GM12864 (cell line): ENCODE measurements at regions not wholly inside any gene's neighbourhood (a gene's known extent, or its start where the extent isn't known, plus 50 kb on each side); places are given as distances from the start of the nearest gene placed in this dataset.
"Not testable (repeated sequence)": the region's sequence is repeated elsewhere in the genome, so short reads cannot be mapped to it uniquely, and the experiment has no call there.

ENCODE experiments used
- DNase-seq: peaks from one replicate; pipeline ENCODE4 v3.0.0-alpha.2; 2011; ENCODE audit warnings: low read depth
- H3K4me3 ChIP-seq: 2 replicates; pipeline ENCODE4 v1.5.1; 2011; ENCODE audit warnings: mild to moderate bottlenecking, low read depth, low read length, control low read depth
- TF ChIP-seq, protein P1 (sequence below): IDR thresholded peaks from 2 replicates; pipeline ENCODE4 v1.5.1; 2011; ENCODE audit warnings: low read depth, mild to moderate bottlenecking, moderate library complexity, low read length, control low read depth, inconsistent platforms; ENCODE audit errors: missing control alignments

DNA sequence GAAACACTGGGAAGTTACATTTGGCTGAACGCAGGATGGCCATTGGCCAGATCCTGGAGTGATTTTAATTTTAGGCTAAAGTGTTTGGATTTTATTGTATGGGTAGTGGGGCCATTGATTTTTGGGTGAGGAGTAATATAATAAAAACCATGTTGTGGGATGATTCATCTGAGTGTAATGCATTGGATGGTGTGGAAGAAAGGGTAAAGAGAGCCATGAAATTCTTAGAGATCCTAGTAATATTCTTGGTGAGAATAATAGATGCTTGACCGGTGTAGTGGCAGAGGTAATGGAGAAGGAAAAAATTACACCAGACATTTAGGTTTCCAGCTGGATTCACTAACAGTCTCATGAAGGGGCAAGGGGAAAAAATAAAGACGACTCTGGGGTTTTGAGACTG is 158.1 kb downstream of the NPR3 start:
- no peak for DNase-seq
- TF ChIP-seq, protein P1, sequence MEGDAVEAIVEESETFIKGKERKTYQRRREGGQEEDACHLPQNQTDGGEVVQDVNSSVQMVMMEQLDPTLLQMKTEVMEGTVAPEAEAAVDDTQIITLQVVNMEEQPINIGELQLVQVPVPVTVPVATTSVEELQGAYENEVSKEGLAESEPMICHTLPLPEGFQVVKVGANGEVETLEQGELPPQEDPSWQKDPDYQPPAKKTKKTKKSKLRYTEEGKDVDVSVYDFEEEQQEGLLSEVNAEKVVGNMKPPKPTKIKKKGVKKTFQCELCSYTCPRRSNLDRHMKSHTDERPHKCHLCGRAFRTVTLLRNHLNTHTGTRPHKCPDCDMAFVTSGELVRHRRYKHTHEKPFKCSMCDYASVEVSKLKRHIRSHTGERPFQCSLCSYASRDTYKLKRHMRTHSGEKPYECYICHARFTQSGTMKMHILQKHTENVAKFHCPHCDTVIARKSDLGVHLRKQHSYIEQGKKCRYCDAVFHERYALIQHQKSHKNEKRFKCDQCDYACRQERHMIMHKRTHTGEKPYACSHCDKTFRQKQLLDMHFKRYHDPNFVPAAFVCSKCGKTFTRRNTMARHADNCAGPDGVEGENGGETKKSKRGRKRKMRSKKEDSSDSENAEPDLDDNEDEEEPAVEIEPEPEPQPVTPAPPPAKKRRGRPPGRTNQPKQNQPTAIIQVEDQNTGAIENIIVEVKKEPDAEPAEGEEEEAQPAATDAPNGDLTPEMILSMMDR = no peak
- H3K4me3 ChIP-seq = no peak overlapping the region

DNA sequence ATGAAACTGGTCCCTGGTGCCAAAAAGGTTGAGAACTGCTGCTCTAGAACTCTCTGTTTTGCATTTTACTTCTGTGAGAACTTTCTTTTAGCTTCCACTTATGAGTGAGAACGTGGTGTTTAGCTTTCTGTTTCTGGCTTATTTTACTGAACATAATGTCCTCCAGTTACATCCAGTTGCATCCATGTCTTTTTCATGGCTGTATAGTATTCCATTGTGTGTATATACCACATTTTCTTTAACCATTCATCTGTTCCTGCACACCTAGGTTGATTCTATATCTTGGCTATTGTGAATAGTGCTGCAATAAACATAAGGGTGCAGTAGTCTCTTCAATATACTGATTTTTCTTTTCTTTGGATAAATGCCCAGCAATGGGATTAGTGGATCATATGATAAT is 165.7 kb downstream of the NPR3 start:
- TF ChIP-seq, protein P1 = no peak
- H3K4me3 ChIP-seq = no peak overlapping the region

DNA sequence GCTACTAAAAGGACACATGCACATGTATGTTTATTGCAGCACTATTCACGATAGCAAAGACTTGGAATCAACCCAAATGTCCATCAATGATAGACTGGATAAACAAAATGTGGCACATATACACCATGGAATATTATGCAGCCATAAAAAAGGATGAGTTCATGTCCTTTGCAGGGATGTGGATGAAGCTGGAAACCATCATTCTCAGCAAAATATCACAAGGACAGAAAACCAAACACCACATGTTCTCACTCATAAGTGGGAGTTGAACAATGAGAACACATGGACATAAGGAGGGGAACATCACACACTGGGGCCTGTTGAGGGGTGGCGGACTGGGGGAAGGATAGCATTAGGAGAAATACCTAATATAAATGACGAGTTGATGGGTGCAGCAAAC is 168.2 kb downstream of the NPR3 start:
- not testable (repeated sequence) for H3K4me3 ChIP-seq, DNase-seq

More for the DNA sequence above, 165.7 kb downstream of the NPR3 start:
- no peak for DNase-seq

DNA sequence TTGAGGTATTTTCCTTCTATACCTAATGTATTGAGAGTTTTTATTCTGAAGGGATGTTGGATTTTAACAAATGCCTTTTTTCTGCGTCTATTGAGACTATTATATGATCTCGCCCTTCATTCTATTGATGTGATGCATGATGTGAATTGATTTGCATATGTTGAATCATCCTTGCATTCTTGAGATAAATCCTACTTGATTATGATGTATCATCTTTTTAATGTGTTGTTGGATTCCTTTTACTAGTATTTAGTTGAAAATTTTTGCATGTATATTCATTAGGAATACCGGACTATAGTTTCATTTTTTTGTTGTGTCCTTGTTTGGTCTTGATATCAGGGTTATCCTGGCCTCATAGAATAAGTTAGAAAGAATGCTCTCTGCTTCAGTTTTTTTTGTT is 169.7 kb downstream of the NPR3 start:
- H3K4me3 ChIP-seq = no peak overlapping the region
- DNase-seq = no peak
- TF ChIP-seq, protein P1 = no peak

DNA sequence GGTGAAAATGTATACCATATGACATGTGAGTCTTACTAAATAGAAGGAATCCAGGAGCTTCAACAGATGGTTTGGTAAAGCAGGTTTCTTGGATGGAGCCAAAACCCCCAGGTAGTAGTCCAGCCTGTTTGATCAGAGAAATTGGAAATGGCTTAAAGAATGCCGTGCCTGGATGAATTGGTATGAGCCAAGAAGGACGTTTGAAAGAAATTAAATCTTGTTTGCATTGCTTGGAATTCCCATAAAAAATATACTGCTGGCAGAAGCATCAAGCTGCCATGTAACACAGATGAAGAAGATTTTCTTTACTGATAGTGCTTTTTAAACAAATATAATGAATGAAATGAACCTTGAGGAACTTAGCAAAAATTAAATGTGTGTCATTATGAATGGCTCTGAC is 176.3 kb downstream of the NPR3 start:
- TF ChIP-seq, protein P1 = no peak

DNA sequence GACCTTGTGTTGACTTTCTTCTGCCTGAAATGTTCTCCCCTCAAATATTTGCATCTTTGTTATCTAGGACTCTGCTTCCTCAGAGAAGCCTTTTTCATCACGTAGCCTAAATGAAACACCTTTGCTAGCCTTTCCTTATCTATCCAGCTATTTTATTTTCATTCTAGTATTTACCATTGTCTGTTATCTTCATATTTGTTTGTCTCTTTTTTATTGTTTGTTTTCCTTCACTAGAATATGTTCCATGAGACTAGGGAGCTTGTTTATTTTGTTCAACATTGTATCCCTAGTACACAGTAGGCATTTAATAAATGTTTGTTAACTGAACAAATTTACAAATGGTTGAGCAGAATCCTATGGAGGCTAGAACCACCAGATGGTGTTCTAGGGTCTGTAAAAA is 178.0 kb downstream of the NPR3 start:
- TF ChIP-seq, protein P1 = no peak
- no peak for DNase-seq

More for the DNA sequence above, 176.3 kb downstream of the NPR3 start:
- H3K4me3 ChIP-seq = no peak overlapping the region
- no peak for DNase-seq

DNA sequence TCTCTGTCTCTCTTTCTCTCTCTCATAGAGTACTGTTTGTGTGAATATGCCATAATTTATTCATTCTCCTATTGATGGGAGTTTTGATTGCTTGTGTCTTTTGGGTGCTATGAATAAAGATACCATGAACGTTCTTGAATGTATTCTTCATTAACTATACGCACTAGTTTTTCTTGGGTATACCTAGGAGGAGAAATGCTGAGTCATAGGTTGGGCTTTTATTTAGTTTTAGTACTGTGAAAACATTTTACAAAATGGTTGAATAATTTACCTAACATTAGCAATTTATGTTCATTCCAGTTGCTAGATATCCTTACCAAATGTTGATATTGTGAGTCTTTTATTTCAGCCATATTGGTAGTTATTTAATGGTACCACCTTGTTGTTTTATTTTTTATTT is 192.5 kb downstream of the NPR3 start:
- TF ChIP-seq, protein P1 = no peak
- DNase-seq = no peak
- no peak overlapping the region for H3K4me3 ChIP-seq

More for the DNA sequence above, 178.0 kb downstream of the NPR3 start:
- H3K4me3 ChIP-seq = no peak overlapping the region
